NCI-H510A (cell line): ENCODE measurements at regions not wholly inside any gene's neighbourhood (a gene's known extent, or its start where the extent isn't known, plus 50 kb on each side); places are given as distances from the start of the nearest gene placed in this dataset.
"Not testable (repeated sequence)": the region's sequence is repeated elsewhere in the genome, so short reads cannot be mapped to it uniquely, and the experiment has no call there.

ENCODE experiments used
- DNase-seq: peaks from one replicate; lab custom pipeline; 2025; lab: John Stamatoyannopoulos, UW

- DNase-seq = no peak
These were observed 317.7 kb upstream of the LRFN5 start for GRCh38 chr14:41289025-41289424.

GRCh38 chr14:41285186-41285748 is 321.4 kb upstream of the LRFN5 start:
- DNase-seq = no peak

GRCh38 chr14:41280745-41281144 is 325.9 kb upstream of the LRFN5 start:
- no peak for DNase-seq

GRCh38 chr14:41277450-41277849 is 329.2 kb upstream of the LRFN5 start:
- no peak for DNase-seq

- DNase-seq = no peak
These were observed 349.2 kb upstream of the LRFN5 start for GRCh38 chr14:41257476-41257875.

- DNase-seq = no peak
These were observed 371.2 kb upstream of the LRFN5 start for GRCh38 chr14:41235466-41235865.

GRCh38 chr14:41230683-41231082 is 376.0 kb upstream of the LRFN5 start:
- no peak for DNase-seq

GRCh38 chr14:41229824-41230223 is 376.9 kb upstream of the LRFN5 start:
- DNase-seq = no peak

GRCh38 chr14:41225433-41225832 is 381.2 kb upstream of the LRFN5 start:
- DNase-seq = no peak

- DNase-seq = no peak
These were observed 384.1 kb upstream of the LRFN5 start for GRCh38 chr14:41222581-41222980.

GRCh38 chr14:41214978-41215377 is 391.7 kb upstream of the LRFN5 start:
- DNase-seq = not testable (repeated sequence)

GRCh38 chr14:41201696-41202095 is 405.0 kb upstream of the LRFN5 start:
- DNase-seq = no peak

- no peak for DNase-seq
These were observed 418.8 kb upstream of the LRFN5 start for GRCh38 chr14:41187868-41188267.

GRCh38 chr14:41171045-41171444 is 435.6 kb upstream of the LRFN5 start:
- DNase-seq = no peak

- no peak for DNase-seq
These were observed 439.6 kb upstream of the LRFN5 start for GRCh38 chr14:41167040-41167439.

- DNase-seq = no peak
These were observed 452.4 kb upstream of the LRFN5 start for GRCh38 chr14:41154143-41154807.

- DNase-seq = no peak
These were observed 460.3 kb upstream of the LRFN5 start for GRCh38 chr14:41146391-41146790.

GRCh38 chr14:41144370-41144769 is 462.3 kb upstream of the LRFN5 start:
- DNase-seq = peak; percentile 43

GRCh38 chr14:41137741-41138140 is 468.9 kb upstream of the LRFN5 start:
- no peak for DNase-seq

GRCh38 chr14:41130274-41130673 is 476.4 kb upstream of the LRFN5 start:
- no peak for DNase-seq

GRCh38 chr14:41120402-41120801 is 486.3 kb upstream of the LRFN5 start:
- DNase-seq = no peak

- no peak for DNase-seq
These were observed 510.5 kb upstream of the LRFN5 start for GRCh38 chr14:41096131-41096530.

GRCh38 chr14:41087056-41087455 is 519.6 kb upstream of the LRFN5 start:
- DNase-seq = no peak

- DNase-seq = no peak
These were observed 533.1 kb upstream of the LRFN5 start for GRCh38 chr14:41073544-41073943.
